ENCODE measurements at regions not wholly inside any gene's neighbourhood (a gene's known extent, or its start where the extent isn't known, plus 50 kb on each side); places are given as distances from the start of the nearest gene placed in this dataset.
A peak's percentile ranks its signal among the peaks of the same experiment; 100 is the strongest.

DNA sequence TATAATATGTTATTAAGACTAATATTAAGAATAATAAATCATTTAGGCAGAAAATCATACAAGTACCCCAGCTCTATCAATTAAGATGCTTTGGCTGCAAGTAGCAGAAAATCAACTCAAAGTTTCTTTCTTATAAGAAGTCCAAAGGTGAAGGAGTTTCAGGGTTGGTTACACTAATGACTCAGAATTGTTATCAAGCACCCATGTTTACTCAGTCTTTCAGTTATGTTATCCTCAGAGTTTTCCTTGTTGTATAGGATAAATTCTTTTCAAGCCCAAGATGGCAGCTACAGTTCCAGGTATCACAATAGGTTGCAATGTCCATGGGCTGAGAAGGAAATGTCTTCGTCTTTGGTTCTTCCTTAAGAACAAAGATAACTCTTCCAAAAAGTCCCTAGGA, 163.6 kb downstream of the TNFSF18 start:
- no peak for DNase-seq (ENCODE audit: low read depth)

- DNase-seq (ENCODE audit: low read depth), result no peak
These were observed 157.4 kb downstream of the TNFSF18 start for GRCh38 chr1:172893146-172893841.

GRCh38 chr1:172894349-172895049, 156.2 kb downstream of the TNFSF18 start:
- no peak for DNase-seq (ENCODE audit: low read depth)

GRCh38 chr1:172895050-172895460, 155.7 kb downstream of the TNFSF18 start:
- DNase-seq (ENCODE audit: low read depth), result no peak

- DNase-seq (ENCODE audit: low read depth), result no peak
These were observed 155.0 kb downstream of the TNFSF18 start for GRCh38 chr1:172895761-172896160.

DNA sequence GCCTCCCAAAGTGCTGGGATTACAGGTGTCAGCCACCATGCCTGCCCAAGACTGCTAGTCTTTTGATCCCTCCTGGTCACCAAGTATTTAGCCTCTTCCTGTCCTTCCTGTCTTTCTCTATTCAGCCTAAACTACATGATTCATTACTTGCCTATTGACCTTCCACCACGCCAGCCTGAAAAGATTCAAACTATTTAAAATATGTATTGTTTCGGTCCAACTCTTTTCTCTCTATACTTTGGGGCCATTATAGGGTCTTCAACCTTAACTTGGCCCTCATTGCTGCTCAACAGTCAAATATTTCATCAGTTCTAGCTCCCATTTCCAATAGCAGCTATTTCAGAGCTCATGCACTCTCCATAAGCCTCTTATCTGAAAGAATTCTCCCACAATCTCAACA, 153.0 kb downstream of the TNFSF18 start:
- no peak for DNase-seq (ENCODE audit: low read depth)

DNA sequence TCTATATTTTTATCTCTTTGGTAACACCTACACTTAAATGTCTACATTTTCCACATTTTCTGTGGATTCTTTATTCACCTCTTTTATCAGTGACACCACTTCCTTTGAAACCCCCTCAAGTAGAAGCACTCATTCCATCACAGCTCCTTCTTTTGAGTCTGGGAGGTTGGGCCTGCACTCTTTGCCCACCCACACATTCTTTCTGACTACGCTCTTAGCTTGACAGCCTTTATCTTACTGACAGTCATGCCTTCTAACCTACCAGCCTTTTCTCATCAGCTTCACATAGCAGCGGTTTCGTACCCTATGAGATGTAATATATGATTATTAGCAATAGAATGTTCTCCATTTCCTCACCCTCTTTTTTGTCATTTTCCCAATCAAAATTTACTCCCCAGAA, 151.9 kb downstream of the TNFSF18 start:
- DNase-seq (ENCODE audit: low read depth), result no peak

GRCh38 chr1:172900376-172900997, 150.3 kb downstream of the TNFSF18 start:
- DNase-seq (ENCODE audit: low read depth), result no peak

DNA sequence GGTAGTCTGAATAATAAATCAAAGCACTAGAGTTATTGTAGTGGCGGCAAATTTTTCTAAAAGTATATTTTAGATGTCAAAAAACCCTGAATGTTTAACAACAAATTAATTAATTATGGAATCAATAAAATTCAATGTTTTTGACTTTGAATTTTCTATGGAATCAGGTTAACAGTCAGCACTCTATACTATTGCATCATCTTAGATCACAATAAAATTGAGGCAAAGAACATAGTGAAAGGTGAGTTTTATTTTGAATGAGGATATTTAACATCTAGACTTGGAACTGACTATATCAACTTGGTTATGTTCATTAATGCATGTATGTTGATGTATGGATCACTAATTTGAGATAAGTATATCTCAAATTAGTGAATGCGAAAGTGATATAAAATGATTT, 148.5 kb downstream of the TNFSF18 start:
- DNase-seq (ENCODE audit: low read depth), result no peak

DNA sequence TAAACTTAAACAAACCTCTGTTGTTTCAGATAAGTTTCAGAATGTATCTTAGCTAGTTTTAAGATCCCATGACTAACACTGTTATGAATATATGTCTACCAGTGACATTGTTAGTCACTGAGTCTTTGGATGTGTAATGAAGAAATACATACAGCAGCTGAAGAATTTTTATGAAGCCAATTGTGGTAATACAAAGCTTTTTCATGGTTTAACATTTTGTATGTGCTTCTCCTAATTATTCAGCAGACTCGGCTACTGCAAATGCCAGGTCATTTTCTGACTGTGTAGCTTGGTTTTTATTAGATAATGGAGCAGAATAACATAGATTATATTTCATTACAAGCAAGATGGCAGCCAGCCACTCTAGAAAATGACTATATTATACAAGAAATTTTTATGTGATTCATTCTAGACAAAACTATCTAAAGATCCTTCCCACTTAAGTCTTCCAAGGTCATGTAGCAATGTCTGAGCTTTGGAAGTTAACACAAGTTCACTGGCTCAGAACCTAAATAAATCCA, 147.8 kb downstream of the TNFSF18 start:
- DNase-seq (ENCODE audit: low read depth), result peak; percentile 77

DNA sequence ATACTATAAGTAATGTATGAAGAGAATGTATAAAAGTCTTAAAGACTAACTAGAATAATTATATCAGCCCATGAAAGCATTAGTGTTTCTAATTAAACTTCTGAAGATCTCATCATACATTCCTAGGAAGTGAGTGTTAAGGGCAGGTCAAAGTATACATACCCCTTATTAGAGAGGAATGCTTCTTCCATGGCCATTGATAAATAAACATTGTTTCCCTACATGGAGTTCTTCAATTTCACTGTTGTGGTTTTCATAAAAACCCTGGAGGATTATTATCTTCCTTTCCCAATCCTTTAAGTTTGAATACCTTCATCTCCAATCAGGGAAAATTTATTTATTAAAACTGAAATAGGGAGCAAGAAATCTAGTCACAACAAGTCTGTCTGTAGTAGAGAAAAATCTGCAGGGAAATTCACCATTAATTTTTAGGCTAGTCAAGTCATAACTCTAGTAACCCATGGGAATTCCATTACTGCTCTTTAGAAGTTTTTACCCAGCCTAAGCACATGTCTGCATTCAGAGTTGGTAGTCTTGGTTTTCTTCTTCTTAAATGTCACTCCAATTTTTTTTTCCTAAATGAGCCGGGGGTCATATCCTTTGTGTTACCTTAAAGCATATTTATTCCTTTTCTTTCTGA, 147.0 kb downstream of the TNFSF18 start:
- peak; percentile 70 for DNase-seq (ENCODE audit: low read depth)

- no peak for DNase-seq (ENCODE audit: low read depth)
These were observed 145.3 kb downstream of the TNFSF18 start for GRCh38 chr1:172905452-172905851.

GRCh38 chr1:172906778-172907592, 143.8 kb downstream of the TNFSF18 start:
- DNase-seq (ENCODE audit: low read depth), result peak; percentile 81

- no peak for DNase-seq (ENCODE audit: low read depth)
These were observed 142.9 kb downstream of the TNFSF18 start for GRCh38 chr1:172907834-172908326.

- DNase-seq (ENCODE audit: low read depth), result peak; percentile 79
These were observed 141.0 kb downstream of the TNFSF18 start for GRCh38 chr1:172909606-172910326.

DNA sequence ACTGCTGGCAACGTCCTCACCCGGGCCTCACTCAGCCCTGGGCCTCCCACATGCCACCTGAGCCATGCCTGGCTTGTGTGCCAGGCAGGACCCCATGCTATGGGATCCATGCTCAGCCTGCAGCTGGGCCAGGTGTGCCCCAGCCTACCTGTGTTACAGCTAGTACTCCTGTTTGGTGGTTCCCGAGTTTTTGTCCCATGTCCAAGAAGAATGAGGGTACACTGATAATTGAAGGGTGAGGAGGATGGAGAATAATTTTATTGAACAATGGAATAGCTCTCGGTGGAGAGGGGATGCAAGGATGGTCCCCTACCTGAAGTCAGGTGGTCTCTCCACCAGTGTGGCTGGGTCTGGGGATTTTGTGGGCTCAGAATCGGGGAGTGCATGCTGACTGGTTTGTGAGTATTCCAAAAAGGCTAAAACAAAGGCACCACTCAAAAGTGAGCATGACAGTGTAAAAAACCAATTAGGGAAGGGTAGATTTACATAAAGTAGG, 137.9 kb downstream of the TNFSF18 start:
- no peak for DNase-seq (ENCODE audit: low read depth)

GRCh38 chr1:172914501-172915144, 136.1 kb downstream of the TNFSF18 start:
- peak; percentile 75 for DNase-seq (ENCODE audit: low read depth)

DNA sequence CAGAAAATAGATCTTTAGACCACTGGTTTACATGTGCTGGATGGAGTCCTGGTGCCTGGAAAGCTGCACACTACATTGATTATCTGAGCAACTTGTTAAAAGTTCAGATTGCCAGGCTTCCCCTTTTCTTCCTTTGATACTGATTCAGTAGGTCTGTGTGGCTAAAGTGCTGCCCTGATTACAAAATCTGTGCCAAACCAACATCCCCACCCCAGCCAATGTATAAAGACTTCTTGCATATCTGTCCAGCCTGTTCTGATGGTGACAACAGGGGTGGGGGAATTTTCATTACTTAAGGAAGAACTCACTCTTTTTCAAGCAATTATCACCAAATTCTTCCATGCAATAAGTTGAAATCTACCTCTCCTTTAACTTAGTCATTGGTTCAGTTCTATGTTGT, 135.5 kb downstream of the TNFSF18 start:
- no peak for DNase-seq (ENCODE audit: low read depth)

DNA sequence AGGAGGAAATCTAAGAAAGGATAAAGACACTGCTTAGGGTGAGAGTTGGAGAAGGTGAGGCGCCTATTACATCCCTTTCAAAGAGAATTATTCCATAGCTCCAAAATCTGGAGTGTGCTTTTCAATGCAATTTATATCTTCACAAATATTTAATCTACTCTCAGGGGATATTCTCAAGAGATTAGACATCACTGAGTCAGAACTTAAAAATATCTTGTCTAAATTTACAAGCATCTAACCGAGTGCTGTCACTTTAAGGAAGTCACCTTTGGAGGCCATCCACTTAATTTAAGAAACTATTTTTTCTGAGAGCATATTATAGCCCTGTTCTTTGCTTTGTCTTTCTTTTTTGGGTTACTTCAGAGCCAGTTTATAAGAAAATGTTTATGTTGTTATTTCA, 134.6 kb downstream of the TNFSF18 start:
- DNase-seq (ENCODE audit: low read depth), result no peak

DNA sequence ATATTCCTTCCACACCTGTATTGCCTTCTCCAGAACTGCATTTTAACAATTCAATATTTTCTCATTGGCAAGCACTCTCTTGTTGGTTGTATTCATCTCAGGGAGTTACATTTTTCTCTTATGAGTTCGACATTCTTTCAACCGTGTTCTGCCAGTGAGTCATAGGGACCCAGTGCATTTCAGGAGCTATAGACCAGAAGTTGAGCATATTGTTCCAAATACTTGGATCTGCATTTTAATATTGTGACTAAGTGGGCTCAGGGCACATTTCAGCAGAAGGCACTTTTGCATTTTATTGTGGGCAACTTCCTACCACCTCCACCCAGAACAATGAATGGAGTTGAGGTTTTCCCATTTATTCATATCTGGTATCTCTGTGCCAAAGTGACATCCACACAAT, 132.8 kb downstream of the TNFSF18 start:
- DNase-seq (ENCODE audit: low read depth), result peak; percentile 93
